Left renal cortex interstitium (tissue), 4 donors: ENCODE measurements at regions not wholly inside any gene's neighbourhood (a gene's known extent, or its start where the extent isn't known, plus 50 kb on each side); places are given as distances from the start of the nearest gene placed in this dataset.
"Not testable (repeated sequence)": the region's sequence is repeated elsewhere in the genome, so short reads cannot be mapped to it uniquely, and the experiment has no call there.

ENCODE experiments used
- DNase-seq, 4 donors: peaks; one replicate each; pipeline ENCODE4 v3.0.0-alpha.2; 2013; ENCODE audit warnings: low read depth in 4 of 4, low spot score in 2 of 4, missing footprints in 1 of 4

- not testable (repeated sequence) for DNase-seq
These were observed 165.7 kb upstream of the MXRA5 start for GRCh38 chrX:3512150-3512549.

- DNase-seq: no peak
These were observed 163.5 kb upstream of the MXRA5 start for GRCh38 chrX:3509934-3510333.

DNA sequence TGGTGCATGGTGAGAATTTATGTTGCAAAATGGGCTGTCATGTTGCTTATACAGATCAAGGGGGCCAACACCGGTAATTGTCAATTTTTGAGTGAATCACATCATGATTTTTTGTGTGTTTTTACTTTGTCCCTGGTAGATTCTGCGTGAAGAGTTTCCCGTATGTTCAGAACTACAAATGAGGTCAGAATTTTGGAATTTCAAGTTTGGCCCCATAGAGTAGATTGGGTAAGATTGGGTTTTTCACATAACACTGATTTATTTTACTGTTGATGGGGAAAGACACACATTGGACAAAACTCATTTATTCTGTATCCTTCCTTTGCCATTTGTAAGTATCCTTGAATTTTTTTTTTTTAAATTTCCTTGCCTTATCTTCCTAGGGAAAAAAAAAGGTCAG lies 158.5 kb upstream of the MXRA5 start:
- no peak for DNase-seq

DNA sequence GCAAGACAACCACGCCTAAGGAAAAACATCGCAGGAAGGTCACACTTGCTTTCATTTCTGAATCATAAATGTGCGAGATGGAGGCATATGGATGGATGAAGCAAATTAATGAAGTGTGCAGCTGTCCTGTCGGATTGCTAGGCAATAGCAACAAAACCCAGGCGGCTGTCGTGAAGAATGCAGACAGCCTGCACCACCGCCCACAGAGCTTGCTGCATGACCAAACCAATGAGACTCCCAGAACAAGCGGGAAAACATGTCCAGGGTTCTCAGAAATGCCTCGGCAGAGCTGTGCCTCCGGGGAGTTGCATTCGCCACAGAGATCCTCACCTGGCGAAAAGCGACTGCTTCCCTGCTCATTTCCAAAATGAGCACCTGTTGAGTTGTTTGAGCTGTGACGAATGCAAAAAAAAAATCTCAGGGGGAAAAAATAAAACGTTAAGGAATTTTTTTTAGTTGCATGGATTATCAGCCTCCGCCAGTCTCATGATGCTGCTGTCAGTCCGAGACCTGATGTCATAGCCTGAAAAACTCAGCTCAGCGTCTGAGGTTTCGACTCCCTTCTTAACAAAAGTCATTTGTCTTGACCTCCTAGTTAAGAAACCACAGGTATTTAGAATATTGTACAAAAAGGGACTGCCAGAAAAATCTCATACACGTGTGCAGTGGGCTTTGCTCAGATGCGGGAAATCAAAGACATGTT lies 155.5 kb upstream of the MXRA5 start:
- DNase-seq: peak in 1 of 4 donors; percentile 4

GRCh38 chrX:3495836-3496769 lies 149.7 kb upstream of the MXRA5 start:
- not testable (repeated sequence) for DNase-seq

- DNase-seq: no peak
These were observed 147.2 kb upstream of the MXRA5 start for GRCh38 chrX:3493605-3494004.

GRCh38 chrX:3485727-3486126 lies 139.3 kb upstream of the MXRA5 start:
- DNase-seq: no peak

DNA sequence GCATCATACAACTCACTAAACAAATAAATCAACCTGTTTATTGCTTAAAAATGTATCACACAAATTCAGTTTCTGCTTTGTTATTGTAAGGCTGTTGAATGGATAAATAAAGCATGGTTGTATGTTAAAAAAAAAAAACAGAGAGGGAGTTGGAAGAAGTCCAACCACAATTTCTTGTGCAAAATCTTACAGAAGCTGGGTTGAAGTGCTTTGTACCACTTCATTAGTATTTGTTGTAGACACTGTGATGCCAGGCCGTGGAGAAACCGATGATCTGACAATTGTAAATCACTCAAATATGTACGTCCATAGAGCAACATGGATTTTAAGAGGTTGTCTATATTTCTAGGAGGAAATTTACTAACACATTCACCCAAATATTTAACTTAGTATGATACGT lies 132.6 kb upstream of the MXRA5 start:
- DNase-seq: no peak

GRCh38 chrX:3476973-3477372 lies 130.5 kb upstream of the MXRA5 start:
- no peak for DNase-seq

GRCh38 chrX:3470211-3470679 lies 123.8 kb upstream of the MXRA5 start:
- not testable (repeated sequence) for DNase-seq

DNA sequence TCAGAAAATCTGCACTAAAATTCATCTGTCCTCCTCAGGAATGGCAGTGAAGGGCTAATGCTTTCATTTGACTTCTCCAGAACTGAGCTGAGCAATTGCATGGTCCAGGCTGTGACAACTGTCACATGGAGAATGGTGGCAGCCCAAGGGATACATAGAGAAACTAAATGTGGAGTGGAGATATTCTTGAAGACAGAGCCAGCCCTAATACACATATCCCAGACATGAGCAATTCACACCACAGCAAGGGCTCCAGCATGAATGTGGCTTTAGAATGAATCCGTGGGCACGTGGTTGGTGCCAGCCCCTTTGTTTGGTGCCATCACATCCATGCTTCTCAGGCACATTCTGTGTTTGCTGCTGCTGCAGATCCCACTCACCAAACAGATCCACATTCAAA lies 121.6 kb upstream of the MXRA5 start:
- no peak for DNase-seq

DNA sequence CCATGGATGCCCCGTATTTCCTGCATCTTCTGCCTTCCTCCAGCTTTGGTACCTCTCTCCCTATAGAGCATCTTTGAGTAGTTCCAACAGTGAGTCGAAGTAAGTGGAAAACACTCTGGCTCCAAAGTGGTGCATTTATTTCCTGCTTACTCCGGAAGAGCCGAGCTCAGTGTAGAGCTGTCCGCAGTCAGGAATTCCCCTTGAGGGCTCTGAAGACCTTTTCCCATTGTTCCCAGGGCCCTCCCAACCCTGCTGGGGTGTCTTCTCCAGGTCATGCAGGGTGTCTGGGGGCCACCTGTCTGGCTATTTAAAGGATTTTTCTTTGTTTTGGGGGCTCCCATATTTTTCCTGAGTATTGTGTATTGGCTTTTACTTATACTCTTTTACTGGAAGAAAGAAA lies 118.6 kb upstream of the MXRA5 start:
- no peak for DNase-seq

GRCh38 chrX:3462166-3462508 lies 115.7 kb upstream of the MXRA5 start:
- DNase-seq: no peak

- DNase-seq: no peak
These were observed 115.1 kb upstream of the MXRA5 start for GRCh38 chrX:3461397-3462165.

GRCh38 chrX:3455796-3456195 lies 109.3 kb upstream of the MXRA5 start:
- no peak for DNase-seq

DNA sequence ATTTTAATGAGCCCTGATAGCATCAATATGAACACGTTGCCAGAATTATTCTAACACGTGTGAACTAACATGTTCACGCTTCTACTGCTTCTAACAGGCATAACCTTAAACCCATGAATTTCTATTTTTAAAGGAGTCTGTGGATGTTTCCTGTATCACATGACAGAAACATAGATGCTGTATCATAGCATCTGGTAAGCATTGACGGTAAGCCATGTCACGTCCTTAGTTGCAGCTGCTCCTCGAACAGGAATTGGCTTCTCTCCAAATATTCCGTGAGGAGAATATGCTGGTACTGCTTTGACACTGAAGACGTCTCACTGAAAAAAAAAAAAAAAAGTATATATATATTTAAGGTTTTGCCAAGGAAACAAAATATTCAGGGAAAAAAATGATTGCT lies 105.1 kb upstream of the MXRA5 start:
- no peak for DNase-seq

DNA sequence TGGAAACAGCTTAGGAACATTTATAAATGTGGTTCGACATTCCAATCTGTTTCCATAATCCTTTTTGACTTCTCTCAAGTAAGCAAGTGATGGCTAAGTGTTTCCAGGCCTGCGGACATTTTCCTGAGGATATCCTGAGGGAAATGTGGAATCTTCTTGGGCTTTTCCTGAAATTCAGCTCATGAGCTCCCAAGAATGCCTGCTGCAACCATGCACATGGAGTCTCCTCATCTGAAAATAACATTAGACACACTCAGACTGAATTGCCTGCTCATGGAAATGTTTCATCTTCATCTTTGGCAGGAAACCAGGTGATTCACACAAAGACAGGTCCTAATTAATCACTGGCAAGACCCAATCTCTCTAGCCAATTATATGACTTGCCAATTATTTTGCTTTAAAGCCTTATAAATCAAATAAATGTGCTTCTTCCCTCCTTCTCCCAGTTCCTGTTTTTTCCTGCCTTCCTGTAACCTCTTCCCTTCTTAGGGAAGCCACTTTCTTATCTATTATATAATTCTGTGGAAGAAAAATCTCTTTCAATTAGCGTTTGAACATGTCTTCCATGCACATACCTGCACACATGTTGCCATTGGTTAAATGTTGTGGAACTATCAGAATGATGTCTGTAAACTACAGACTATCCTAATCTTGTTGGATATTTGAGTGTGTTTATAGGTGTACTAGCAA lies 104.6 kb upstream of the MXRA5 start:
- no peak for DNase-seq

GRCh38 chrX:3449287-3449686 lies 102.8 kb upstream of the MXRA5 start:
- no peak for DNase-seq

DNA sequence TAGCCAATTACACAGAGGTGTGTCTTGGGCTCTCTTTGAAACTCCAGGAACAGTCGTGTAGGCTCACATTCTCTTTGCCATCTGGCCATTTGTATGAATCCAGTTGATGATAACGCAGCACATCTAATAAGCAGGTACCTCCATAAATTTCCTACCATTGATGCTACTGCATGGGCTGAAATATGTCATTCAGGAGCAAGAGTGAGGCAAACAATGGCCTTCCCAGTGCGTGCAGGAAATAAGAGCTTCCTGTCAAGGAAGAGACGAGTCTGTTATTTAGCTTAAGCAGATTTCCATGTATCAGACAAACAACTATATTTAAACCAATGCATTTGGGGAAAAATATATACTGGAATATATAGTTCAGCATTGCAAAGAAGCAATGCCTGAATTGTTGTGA lies 102.1 kb upstream of the MXRA5 start:
- DNase-seq: no peak

DNA sequence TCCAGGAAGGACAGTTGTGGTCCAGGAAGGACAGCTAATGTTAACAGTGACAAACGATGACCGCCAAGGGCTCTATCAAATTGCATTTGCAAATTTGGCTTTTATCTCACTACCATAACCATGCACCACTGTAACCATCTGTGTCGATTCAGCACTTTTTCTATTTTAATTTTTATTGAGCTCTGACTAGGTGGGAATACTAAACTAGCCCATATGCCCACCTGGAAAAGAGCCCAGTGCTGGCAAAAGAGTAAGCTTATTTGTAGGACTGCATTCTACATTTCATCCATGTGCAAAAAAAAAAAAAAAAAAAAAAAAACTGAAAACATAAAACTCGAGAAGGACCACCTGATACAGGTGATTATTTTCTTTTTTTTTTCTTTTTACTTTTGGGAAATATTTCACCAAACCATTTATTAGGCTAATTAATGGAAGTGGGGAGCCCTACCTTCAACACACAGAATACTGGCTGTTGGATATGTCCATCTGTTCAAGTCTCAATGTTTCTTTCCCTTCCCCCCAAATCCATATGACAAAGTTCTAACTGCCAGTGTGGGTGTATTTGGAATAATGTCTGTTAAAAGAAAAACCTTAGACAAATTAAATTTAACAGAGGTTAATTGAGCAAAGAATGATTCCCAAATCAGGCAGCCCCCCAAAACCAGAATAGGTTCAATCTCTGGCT lies 99.5 kb upstream of the MXRA5 start:
- DNase-seq: no peak
